SK-N-SH (cell line): ENCODE measurements at regions not wholly inside any gene's neighbourhood (a gene's known extent, or its start where the extent isn't known, plus 50 kb on each side); places are given as distances from the start of the nearest gene placed in this dataset.

ENCODE experiments used
- CTCF ChIA-PET: fragments of 300-600, 350-600 bp; formaldehyde crosslinking; extraction: SDS; loops from one replicate; lab custom pipeline; 2021; lab: Yijun Ruan, JAX
- POLR2A ChIA-PET: fragments of 350-600 bp; sonication (Branson Sonifier 250); formaldehyde crosslinking; extraction: SDS; loops from one replicate; lab custom pipeline; 2020; ENCODE audit warnings: antibody characterized with exemption, inconsistent platforms; lab: Yijun Ruan, JAX
- DNase-seq: peaks from one replicate; pipeline ENCODE4 v3.0.0; 2012
- H2AFZ ChIP-seq: fragments of 200-600 bp; sonication (generic); 2 replicates; pipeline ENCODE4 v1.8.1; 2016; ENCODE audit warnings: antibody characterized with exemption, mild to moderate bottlenecking, low read depth
- H3F3A ChIP-seq: fragments of 200-600 bp; sonication (generic); replicated peaks from 2 replicates; pipeline ENCODE3; 2016; ENCODE audit warnings: antibody characterized with exemption, mild to moderate bottlenecking; ENCODE audit not compliant: insufficient read depth
- H3K27ac ChIP-seq, 2 experiments: fragments of 200-500 bp in 1 of 2; fragments of 200-600 bp in 1 of 2; sonication (Bioruptor generic) in 1 of 2; sonication (generic), shearing (Covaris generic) in 1 of 2; 2 replicates each; pipeline versions ENCODE4 v1.5.1 to v1.6.1; 2014 to 2016; ENCODE audit warnings: low read depth in 2 of 2, inconsistent platforms in 1 of 2, low read length in 1 of 2, mild to moderate bottlenecking in 1 of 2, mixed read lengths in 1 of 2
- H3K27me3 ChIP-seq: fragments of 200-600 bp; sonication (generic), shearing (Covaris generic); 2 replicates; pipeline ENCODE4 v1.6.1; 2016; ENCODE audit warnings: mixed run types; ENCODE audit not compliant: insufficient read depth
- H3K36me3 ChIP-seq, 2 experiments: fragments of 200-500 bp in 1 of 2; fragments of 200-600 bp in 1 of 2; sonication (Bioruptor generic) in 1 of 2; sonication (generic) in 1 of 2; replicated peaks in 1 of 2; 2 replicates each; pipeline versions ENCODE3 to v1.5.1; 2014 to 2016; ENCODE audit warnings: low read length in 1 of 2, mild to moderate bottlenecking in 1 of 2; ENCODE audit not compliant: insufficient read depth in 2 of 2, control insufficient read depth in 1 of 2
- H3K4me1 ChIP-seq, 2 experiments: fragments of 200-500 bp in 1 of 2; fragments of 200-600 bp in 1 of 2; sonication (Bioruptor generic) in 1 of 2; sonication (generic), shearing (Covaris generic) in 1 of 2; 2 replicates each; pipeline versions ENCODE4 v1.5.1 to v1.6.1; 2014 to 2016; ENCODE audit warnings: low read depth in 1 of 2, low read length in 1 of 2, mixed run types in 1 of 2; ENCODE audit not compliant: insufficient read depth in 2 of 2, control insufficient read depth in 1 of 2
- H3K4me2 ChIP-seq: fragments of 200-600 bp; sonication (generic), shearing (Covaris generic); 2 replicates; pipeline ENCODE4 v1.6.1; 2017; ENCODE audit warnings: mixed run types
- H3K4me3 ChIP-seq, 2 experiments: fragments of 200-500 bp in 1 of 2; fragments of 200-600 bp in 1 of 2; sonication (Bioruptor generic) in 1 of 2; sonication (generic), shearing (Covaris generic) in 1 of 2; 2 replicates each; pipeline versions ENCODE4 v1.5.1 to v1.8.1; 2014 to 2016; ENCODE audit warnings: low read depth in 2 of 2, inconsistent platforms in 1 of 2, low read length in 1 of 2, mild to moderate bottlenecking in 1 of 2, mixed read lengths in 1 of 2, moderate library complexity in 1 of 2
- H3K79me2 ChIP-seq: fragments of 200-600 bp; sonication (generic); 2 replicates; pipeline ENCODE4 v1.8.1; 2017; ENCODE audit warnings: mild to moderate bottlenecking; ENCODE audit not compliant: insufficient read depth
- H3K9ac ChIP-seq: fragments of 200-600 bp; sonication (generic); 2 replicates; pipeline ENCODE4 v1.6.1; 2017; ENCODE audit warnings: mixed run types
- H3K9me2 ChIP-seq: fragments of 200-600 bp; sonication (generic); 2 replicates; pipeline ENCODE4 v1.6.1; 2017; ENCODE audit warnings: mixed run types
- H3K9me3 ChIP-seq: fragments of 200-600 bp; sonication (generic); 2 replicates; pipeline ENCODE4 v1.6.1; 2017; ENCODE audit warnings: mixed run types, mild to moderate bottlenecking, moderate library complexity
- H4K20me1 ChIP-seq: fragments of 200-600 bp; sonication (generic); 2 replicates; pipeline ENCODE4 v1.6.1; 2017; ENCODE audit warnings: mild to moderate bottlenecking, mixed run types; ENCODE audit not compliant: insufficient read depth
- CHD2 ChIP-seq: fragments of 150-350 bp; IDR thresholded peaks from 2 replicates; pipeline ENCODE4 v1.6.1; 2018; ENCODE audit warnings: low read length; ENCODE audit not compliant: partially characterized antibody
- GATA2 ChIP-seq: sonication (generic); formaldehyde crosslinking; IDR thresholded peaks from 2 replicates; pipeline ENCODE4 v1.5.0; 2020; ENCODE audit warnings: mild to moderate bottlenecking, missing genetic modification reagents
- IRF3 ChIP-seq: fragments of 150-350 bp; IDR thresholded peaks from 2 replicates; pipeline ENCODE4 v1.6.1; 2016; ENCODE audit warnings: mild to moderate bottlenecking, low read depth, low read length
- MAX ChIP-seq: IDR thresholded peaks from 2 replicates; pipeline ENCODE4 v1.4.0; 2012; ENCODE audit warnings: low read depth
- MEF2A ChIP-seq: IDR thresholded peaks from 2 replicates; pipeline ENCODE4 v1.4.0; 2012; ENCODE audit warnings: low read depth, borderline replicate concordance
- MXI1 ChIP-seq: IDR thresholded peaks from 2 replicates; pipeline ENCODE4 v1.6.1; 2012; ENCODE audit warnings: mild to moderate bottlenecking, low read depth, low read length, improper control_type of control experiment
- REST ChIP-seq: IDR thresholded peaks from 2 replicates; pipeline ENCODE4 v1.6.1; 2012; ENCODE audit warnings: mild to moderate bottlenecking, low read depth, low read length, moderate library complexity
- RXRA ChIP-seq: IDR thresholded peaks from 2 replicates; pipeline ENCODE4 v1.4.0; 2012; ENCODE audit warnings: low read depth, mild to moderate bottlenecking, borderline replicate concordance
- TAF1 ChIP-seq: IDR thresholded peaks from 2 replicates; pipeline ENCODE4 v1.6.1; 2012; ENCODE audit warnings: low read depth, mild to moderate bottlenecking, low read length, moderate library complexity, borderline replicate concordance
- USF2 ChIP-seq: fragments of 150-350 bp; IDR thresholded peaks from 2 replicates; pipeline ENCODE4 v1.6.1; 2017; ENCODE audit warnings: antibody characterized with exemption, low read length, low read depth, borderline replicate concordance
- ZBTB33 ChIP-seq: IDR thresholded peaks from 2 replicates; pipeline ENCODE4 v1.4.0; 2012; ENCODE audit warnings: low read depth, borderline replicate concordance
- WGBS: methylation state at CpG from one replicate; pipeline ENCODE4 v1.1.6; 2017; ENCODE audit warnings: low lambda C conversion rate; 5-methylcytosine and 5-hydroxymethylcytosine counted together

- no peak for TF ChIP-seq MXI1
Observed at GRCh38 chr6:21305893-21306332, 287.6 kb upstream of the SOX4 start (continued).

- H3K4me2 ChIP-seq: no peak overlapping the region
- H3F3A ChIP-seq: no peaks in the 10 kb centered on the region
- H3K4me1 ChIP-seq: peaks cover 0 to 4% of the 10 kb centered on the region in 2 experiments; a peak in 2 of 4 replicates
- H2AFZ ChIP-seq: no peak overlapping the region
- no peaks in the 10 kb centered on the region for H3K9me2 ChIP-seq
- no peaks in the 10 kb centered on the region for H4K20me1 ChIP-seq
- ChIA-PET CTCF (no interaction called here), POLR2A (no interaction called here)
- TF ChIP-seq GATA2 (no peak), MEF2A (no peak), RXRA (no peak), USF2 (no peak), IRF3 (no peak), MXI1 (no peak), REST (no peak), ZBTB33 (no peak), TAF1 (no peak), CHD2 (no peak), MAX (no peak)
- H3K79me2 ChIP-seq: no peaks in the 10 kb centered on the region
- 77% methylated on average over 4 of the region's 4 CpGs for WGBS
- DNase-seq: no peak
- peaks cover 4% of the 10 kb centered on the region; the same call in 1 of the 2 replicates for H3K9me3 ChIP-seq
- H3K9ac ChIP-seq: no peak overlapping the region
- no peaks in the 10 kb centered on the region for H3K36me3 ChIP-seq
- no peak overlapping the region for H3K27ac ChIP-seq
- no peak overlapping the region for H3K4me3 ChIP-seq
- H3K27me3 ChIP-seq: no peaks in the 10 kb centered on the region
Observed at GRCh38 chr6:21306546-21306945, 287.0 kb upstream of the SOX4 start.
